ENCODE measurements at regions not wholly inside any gene's neighbourhood (a gene's known extent, or its start where the extent isn't known, plus 50 kb on each side); places are given as distances from the start of the nearest gene placed in this dataset.
A peak's percentile ranks its signal among the peaks of the same experiment; 100 is the strongest.

GRCh38 chr16:73888840-73889490 is 407.6 kb upstream of the PSMD7 start:
- Histone ChIP-seq H2BK5ac (ENCODE audit: low read depth, low read length) (no peak overlapping the region), H3K4ac (replicated peaks; ENCODE audit: insufficient read length, low read depth, low read length) (no peak overlapping the region), H3K14ac (ENCODE audit: insufficient read length) (no peak overlapping the region), H3K23ac (ENCODE audit: insufficient read length) (no peak overlapping the region), H3K9me3 (ENCODE audit: insufficient read depth in 2 of 2, low read depth in 1 of 2, low read length in 1 of 2) (no peaks in the 10 kb centered on the region), H3K79me2 (ENCODE audit: control insufficient read depth in 1 of 2, insufficient read depth in 2 of 2, low read length in 2 of 2) (no peaks in the 10 kb centered on the region), H2AK5ac (ENCODE audit: low read depth, low read length) (no peak overlapping the region), H3K56ac (replicated peaks; ENCODE audit: insufficient read length, low read depth, low read length) (no peak overlapping the region), H3K4me1 (replicated peaks in 1 of 4; ENCODE audit: control insufficient read depth in 3 of 4, insufficient read depth in 4 of 4, low read length in 3 of 4) (peaks cover 0 to 12% (median 5%) of the 10 kb centered on the region in 4 experiments; a peak in 4 of 7 replicates), H2BK20ac (ENCODE audit: low read length) (no peak overlapping the region), H2BK120ac (replicated peaks; ENCODE audit: low read depth, low read length) (no peak overlapping the region), H3K27ac (ENCODE audit: low read depth, low read length) (no peak overlapping the region), H3K36me3 (ENCODE audit: control insufficient read depth in 2 of 4, insufficient read depth in 4 of 4, low read length in 3 of 4) (no peaks in the 10 kb centered on the region), H3K18ac (ENCODE audit: extremely low read depth, low read length) (no peak overlapping the region), H2BK12ac (ENCODE audit: low read depth, low read length) (peak overlapping the region; percentile 35), H2AFZ (ENCODE audit: low read length) (no peak overlapping the region), H3K9ac (replicated peaks in 1 of 4; ENCODE audit: extremely low read depth in 1 of 4, low read depth in 3 of 4, low read length in 3 of 4) (no peak overlapping the region), H4K91ac (replicated peaks; ENCODE audit: insufficient read length, low read length) (no peak overlapping the region), H3K27me3 (replicated peaks in 1 of 4; ENCODE audit: control insufficient read depth in 3 of 4, extremely low read depth in 1 of 4, insufficient read depth in 3 of 4, low read length in 3 of 4) (no peaks in the 10 kb centered on the region), H3K79me1 (ENCODE audit: low read depth, low read length) (no peaks in the 10 kb centered on the region), H4K20me1 (replicated peaks in 1 of 2; ENCODE audit: control insufficient read depth in 1 of 2, insufficient read depth in 2 of 2, low read length in 2 of 2) (no peaks in the 10 kb centered on the region), H2BK15ac (ENCODE audit: low read length) (peak overlapping the region; percentile 31; the same call in 1 of the 2 replicates), H4K8ac (ENCODE audit: extremely low read depth, insufficient read depth, low read length) (no peak overlapping the region), H3K4me3 (ENCODE audit: extremely low read depth in 1 of 4, insufficient read depth in 2 of 4, low read depth in 3 of 4, low read length in 4 of 4) (no peak overlapping the region), H4K5ac (ENCODE audit: insufficient read length, low read depth, low read length) (no peak overlapping the region), H3K23me2 (ENCODE audit: low read depth, low read length) (peaks cover 8% of the 10 kb centered on the region), H3K4me2 (ENCODE audit: insufficient read depth in 1 of 2, low read depth in 2 of 2, low read length in 2 of 2) (no peak overlapping the region)
- CTCF ChIA-PET (ENCODE audit: partially characterized antibody): interaction anchor here (1.2 kb wide), 1 partner anchor 145 kb away, joined by 3 read pairs; no protein-coding TSS in a partner anchor
- POLR2A ChIA-PET (ENCODE audit: partially characterized antibody): no interaction called here
- no peak for DNase-seq (ENCODE audit: low read depth in 1 of 2, low spot score in 2 of 2)
- 85% methylated on average over 10 of the region's 13 CpGs; no CpG with 5 or more reads in 1 of the 2 experiments for WGBS, 2 experiments (ENCODE audit: extremely low coverage in 1 of 2, insufficient coverage in 1 of 2, insufficient read length in 1 of 2, insufficient replicate concordance in 2 of 2, low coverage in 1 of 2, low lambda C conversion rate in 2 of 2, missing lambda C conversion rate in 1 of 2)
- no peak for FAIRE-seq
- TF ChIP-seq TAF7 (optimal IDR thresholded peaks at IDR 0.05; ENCODE audit: borderline replicate concordance, low read depth, low read length): no peak
- TF ChIP-seq SAP30 (IDR thresholded peaks at IDR 0.05; ENCODE audit: insufficient read depth, insufficient replicate concordance, low read length): no peak
- TF ChIP-seq TAF1 (IDR thresholded peaks at IDR 0.05; ENCODE audit: low read depth, low read length): no peak
- TF ChIP-seq TBP (IDR thresholded peaks at IDR 0.05; ENCODE audit: low read depth, low read length): no peak
- TF ChIP-seq EP300 (IDR thresholded peaks at IDR 0.05; ENCODE audit: borderline replicate concordance in 1 of 2, low read depth in 2 of 2, low read length in 2 of 2): no peak
- no peak for TF ChIP-seq MAFK (IDR thresholded peaks at IDR 0.05; ENCODE audit: low read depth, low read length)
- no peak for TF ChIP-seq EZH2 (IDR thresholded peaks at IDR 0.05; ENCODE audit: low read depth, low read length, severe bottlenecking)
- no peak for TF ChIP-seq KDM4A (IDR thresholded peaks at IDR 0.05; ENCODE audit: low read depth, low read length, severe bottlenecking)
- no peak for TF ChIP-seq CHD2 (IDR thresholded peaks at IDR 0.05; ENCODE audit: low read length)
- TF ChIP-seq KDM5A (IDR thresholded peaks at IDR 0.05; ENCODE audit: low read length): no peak
- TF ChIP-seq JUND (IDR thresholded peaks at IDR 0.05; ENCODE audit: low read length): no peak
- TF ChIP-seq CREB1 (IDR thresholded peaks at IDR 0.05): no peak

Measured in H1 (cell line).